ENCODE measurements at regions not wholly inside any gene's neighbourhood (a gene's known extent, or its start where the extent isn't known, plus 50 kb on each side); places are given as distances from the start of the nearest gene placed in this dataset.

DNA sequence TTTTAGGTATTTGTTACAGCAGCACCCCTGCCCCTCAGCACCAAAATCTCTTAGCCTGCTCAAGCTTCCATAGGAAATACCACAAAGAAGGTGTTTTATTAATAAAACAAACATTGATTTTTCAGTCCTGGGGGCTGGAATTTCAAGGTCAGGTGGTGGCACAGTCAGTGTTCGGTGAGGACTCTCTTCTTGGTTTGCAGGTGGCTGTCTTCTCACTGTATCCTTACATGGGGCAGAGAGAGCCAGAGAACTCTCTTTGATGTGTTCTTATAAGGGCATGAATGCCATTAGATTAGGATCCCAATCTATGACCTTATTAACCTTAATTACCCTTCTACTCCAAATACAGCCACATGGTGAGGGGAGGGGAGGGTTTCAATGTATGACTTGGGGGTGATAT is 112.3 kb upstream of the PFKP start:
- Mint-ChIP-seq H3K4me1 (no peaks in the 10 kb centered on the region), H3K4me3 (no peak overlapping the region), H3K36me3 (ENCODE audit: low read depth) (no peaks in the 10 kb centered on the region), H3K9me3 (no peaks in the 10 kb centered on the region), H3K27ac (no peak overlapping the region), H3K27me3 (ENCODE audit: low read depth) (peaks cover 17% of the 10 kb centered on the region)
- TF ChIP-seq, protein P1, sequence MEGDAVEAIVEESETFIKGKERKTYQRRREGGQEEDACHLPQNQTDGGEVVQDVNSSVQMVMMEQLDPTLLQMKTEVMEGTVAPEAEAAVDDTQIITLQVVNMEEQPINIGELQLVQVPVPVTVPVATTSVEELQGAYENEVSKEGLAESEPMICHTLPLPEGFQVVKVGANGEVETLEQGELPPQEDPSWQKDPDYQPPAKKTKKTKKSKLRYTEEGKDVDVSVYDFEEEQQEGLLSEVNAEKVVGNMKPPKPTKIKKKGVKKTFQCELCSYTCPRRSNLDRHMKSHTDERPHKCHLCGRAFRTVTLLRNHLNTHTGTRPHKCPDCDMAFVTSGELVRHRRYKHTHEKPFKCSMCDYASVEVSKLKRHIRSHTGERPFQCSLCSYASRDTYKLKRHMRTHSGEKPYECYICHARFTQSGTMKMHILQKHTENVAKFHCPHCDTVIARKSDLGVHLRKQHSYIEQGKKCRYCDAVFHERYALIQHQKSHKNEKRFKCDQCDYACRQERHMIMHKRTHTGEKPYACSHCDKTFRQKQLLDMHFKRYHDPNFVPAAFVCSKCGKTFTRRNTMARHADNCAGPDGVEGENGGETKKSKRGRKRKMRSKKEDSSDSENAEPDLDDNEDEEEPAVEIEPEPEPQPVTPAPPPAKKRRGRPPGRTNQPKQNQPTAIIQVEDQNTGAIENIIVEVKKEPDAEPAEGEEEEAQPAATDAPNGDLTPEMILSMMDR (IDR thresholded peaks at IDR 0.05; ENCODE audit: unreplicated experiment in 3 of 3), result no peak

DNA sequence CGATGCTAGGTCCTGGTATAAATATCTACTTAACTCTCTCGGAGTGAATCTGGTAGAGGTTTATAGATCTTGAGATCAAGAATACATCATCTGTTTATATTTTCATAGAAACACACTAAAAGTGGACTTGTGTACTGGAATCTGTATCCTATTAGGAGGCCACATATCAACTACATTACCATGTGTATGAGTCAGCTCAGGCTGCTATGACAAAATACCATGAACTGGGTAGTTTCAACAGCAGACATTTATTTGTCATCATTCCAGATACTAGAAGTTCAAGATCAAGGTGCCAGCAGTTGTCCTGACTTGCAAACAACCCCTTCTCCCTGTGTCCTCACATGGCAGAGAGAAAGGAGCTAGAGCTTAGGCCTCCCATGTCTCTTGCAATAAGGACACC is 113.9 kb upstream of the PFKP start:
- Mint-ChIP-seq H3K27me3 (ENCODE audit: low read depth) (peaks cover 22% of the 10 kb centered on the region), H3K27ac (no peak overlapping the region), H3K4me1 (no peaks in the 10 kb centered on the region), H3K9me3 (no peaks in the 10 kb centered on the region), H3K4me3 (no peak overlapping the region), H3K36me3 (ENCODE audit: low read depth) (no peaks in the 10 kb centered on the region)
- TF ChIP-seq, protein P1 (IDR thresholded peaks at IDR 0.05; ENCODE audit: unreplicated experiment in 3 of 3), result no peak

DNA sequence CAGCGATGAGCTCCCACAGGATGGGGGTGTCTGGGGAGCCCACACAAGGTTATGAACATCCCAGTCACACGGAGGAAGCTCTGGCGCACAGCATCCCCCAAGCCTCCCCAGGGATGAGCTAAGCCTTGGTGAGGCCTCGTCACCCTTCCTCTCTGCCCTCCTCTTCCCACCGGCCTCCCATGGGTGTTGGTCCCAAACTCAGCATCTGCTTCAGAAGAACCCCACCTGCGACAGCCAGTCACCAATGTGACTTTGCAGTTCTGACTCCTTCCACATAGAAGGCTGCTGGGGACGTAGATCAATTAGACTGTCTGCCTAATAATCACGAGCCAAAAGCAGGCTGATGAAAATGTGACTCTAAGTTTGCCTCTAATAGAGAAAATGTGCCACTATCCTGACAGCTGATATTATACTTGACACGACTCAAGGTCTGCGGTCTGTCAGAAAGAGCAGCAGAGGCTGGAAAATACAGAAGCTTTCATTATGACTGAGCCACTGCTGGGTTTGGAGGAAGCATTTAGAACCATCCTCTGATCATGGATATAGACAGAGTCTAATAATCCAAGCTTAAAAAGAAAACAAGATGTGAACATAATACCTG is 116.0 kb upstream of the PFKP start:
- Mint-ChIP-seq H3K27me3 (ENCODE audit: low read depth) (peaks cover 22% of the 10 kb centered on the region), H3K27ac (no peak overlapping the region), H3K36me3 (ENCODE audit: low read depth) (no peaks in the 10 kb centered on the region), H3K4me3 (no peak overlapping the region), H3K4me1 (no peaks in the 10 kb centered on the region), H3K9me3 (no peaks in the 10 kb centered on the region)
- TF ChIP-seq, protein P1 (IDR thresholded peaks at IDR 0.05; ENCODE audit: unreplicated experiment in 3 of 3), result no peak

DNA sequence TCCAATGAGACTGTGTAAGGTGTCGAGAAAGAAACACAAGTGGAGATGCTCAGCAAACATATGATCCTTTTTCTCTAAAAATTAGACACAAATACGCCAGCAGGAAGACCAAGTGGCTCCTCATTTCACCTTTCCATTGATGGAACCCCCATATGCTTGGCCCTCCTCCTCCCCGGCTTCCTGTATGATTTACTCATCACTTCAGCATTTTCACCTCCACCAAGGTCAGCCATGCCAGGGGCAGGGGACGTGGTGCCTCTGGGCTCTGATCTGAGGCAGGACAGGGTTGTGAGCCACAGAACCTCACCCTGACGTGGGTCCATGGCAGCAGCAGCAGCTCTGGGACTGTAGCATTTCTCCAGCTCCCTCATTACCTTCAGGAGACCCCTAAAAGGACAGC is 116.8 kb upstream of the PFKP start:
- Mint-ChIP-seq H3K9me3 (no peaks in the 10 kb centered on the region), H3K4me1 (no peaks in the 10 kb centered on the region), H3K36me3 (ENCODE audit: low read depth) (no peaks in the 10 kb centered on the region), H3K27me3 (ENCODE audit: low read depth) (peaks cover 24% of the 10 kb centered on the region), H3K4me3 (no peak overlapping the region), H3K27ac (no peak overlapping the region)
- TF ChIP-seq, protein P1 (IDR thresholded peaks at IDR 0.05; ENCODE audit: unreplicated experiment in 3 of 3), result no peak

DNA sequence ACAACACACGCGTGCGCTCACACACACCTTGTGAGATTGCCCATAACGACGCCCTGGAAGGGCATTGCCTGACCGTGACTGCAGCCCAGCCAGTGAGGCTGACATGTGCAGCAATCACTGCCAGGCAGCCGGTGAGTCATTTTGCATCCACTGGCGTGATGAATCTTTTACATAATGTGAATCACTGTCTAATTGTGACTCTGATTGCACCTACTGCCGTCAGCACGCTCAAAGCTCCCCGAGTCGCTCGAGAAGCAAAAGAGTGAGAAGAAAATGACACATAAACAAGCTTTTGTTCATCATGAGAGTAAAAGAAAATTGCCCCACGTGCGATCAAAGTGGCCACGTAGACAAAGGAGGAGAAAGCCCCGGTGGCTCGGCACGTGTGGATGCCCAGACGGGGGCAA is 117.4 kb upstream of the PFKP start:
- H3K36me3 Mint-ChIP-seq (ENCODE audit: low read depth), result no peaks in the 10 kb centered on the region
- H3K27ac Mint-ChIP-seq, result no peak overlapping the region
- H3K27me3 Mint-ChIP-seq (ENCODE audit: low read depth), result peaks cover 23% of the 10 kb centered on the region
- H3K9me3 Mint-ChIP-seq, result no peaks in the 10 kb centered on the region
- no peaks in the 10 kb centered on the region for H3K4me1 Mint-ChIP-seq
- TF ChIP-seq, protein P1 (IDR thresholded peaks at IDR 0.05; ENCODE audit: unreplicated experiment in 3 of 3), result no peak
- H3K4me3 Mint-ChIP-seq, result no peak overlapping the region

DNA sequence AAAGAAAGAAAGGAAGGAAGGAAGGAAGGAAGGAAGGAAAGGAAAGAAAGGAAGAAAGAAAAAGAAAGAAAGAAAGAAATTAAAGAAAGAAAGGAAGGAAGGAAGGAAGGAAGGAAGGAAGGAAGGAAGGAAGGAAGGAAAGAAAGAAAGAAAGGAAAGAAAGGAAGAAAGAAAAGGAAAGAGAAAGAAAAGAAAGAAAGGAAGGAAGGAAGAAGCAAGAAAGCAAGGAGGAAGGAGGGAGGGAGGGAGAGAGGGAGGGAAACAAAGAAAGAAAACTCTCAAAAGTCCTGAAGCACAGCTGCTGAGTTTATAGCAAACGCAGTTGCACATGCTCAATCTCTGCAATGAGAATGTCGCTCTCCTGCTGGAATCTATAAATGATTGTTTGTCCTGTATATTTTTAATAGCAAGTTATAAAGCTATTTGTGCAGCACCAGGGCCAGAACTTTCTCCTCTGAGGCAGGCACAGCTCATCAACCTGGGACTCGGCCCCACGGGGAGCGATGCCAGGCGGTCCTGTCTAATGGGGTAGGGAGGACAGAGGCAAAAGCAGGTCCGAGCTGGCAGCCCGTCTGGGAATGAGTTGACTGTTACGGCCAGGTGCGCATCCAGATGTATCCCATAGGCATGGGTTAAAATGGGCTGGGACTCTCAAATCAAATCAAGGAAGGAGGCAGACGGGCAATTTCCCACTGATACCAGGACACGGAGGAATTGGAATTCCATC is 118.0 kb upstream of the PFKP start:
- no peaks in the 10 kb centered on the region for H3K9me3 Mint-ChIP-seq
- H3K27me3 Mint-ChIP-seq (ENCODE audit: low read depth), result peaks cover 20% of the 10 kb centered on the region
- H3K4me1 Mint-ChIP-seq, result no peaks in the 10 kb centered on the region
- H3K4me3 Mint-ChIP-seq, result no peak overlapping the region
- H3K36me3 Mint-ChIP-seq (ENCODE audit: low read depth), result no peaks in the 10 kb centered on the region
- TF ChIP-seq, protein P1 (IDR thresholded peaks at IDR 0.05; ENCODE audit: unreplicated experiment in 3 of 3), result no peak
- H3K27ac Mint-ChIP-seq, result no peak overlapping the region

Data from nephron (organoid).